HepG2 (cell line): ENCODE measurements at regions not wholly inside any gene's neighbourhood (a gene's known extent, or its start where the extent isn't known, plus 50 kb on each side); places are given as distances from the start of the nearest gene placed in this dataset.

Experiments used
- ATAC-seq: fragments of 200-7000 bp; cut with Tn5 transposase; 3 replicates; pipeline ENCODE4 v1.9.1; 2020; ENCODE audit warnings: mild to moderate bottlenecking, moderate library complexity
- BruUV-seq: library from RNA; stranded (reverse); fragments of 400-500 nt; replicated peaks from 2 replicates; lab custom pipeline; 2021; lab: Mats Ljungman, UMichigan
- CTCF ChIA-PET: fragments of 300-600 bp; formaldehyde crosslinking; extraction: SDS; loops from one replicate; lab custom pipeline; 2021; ENCODE audit warnings: low total read pairs, inconsistent platforms, low intra/inter-chr PET ratio; lab: Yijun Ruan, JAX
- POLR2A ChIA-PET: fragments of 350-600 bp; sonication (Branson Sonifier 250); formaldehyde crosslinking; loops from one replicate; lab custom pipeline; 2020; ENCODE audit warnings: antibody characterized with exemption, inconsistent platforms; lab: Yijun Ruan, JAX
- DNase-seq: peaks from one replicate; pipeline ENCODE4 v3.0.0-alpha.2; 2015; ENCODE audit warnings: low spot score
- FAIRE-seq: peaks from 3 replicates; lab custom pipeline; 2011; peaks lifted over from hg19 to GRCh38; lab: Jason Lieb, UNC
- H2AFZ ChIP-seq: one replicate; pipeline ENCODE4 v1.6.1; 2011; ENCODE audit warnings: low read length, inconsistent platforms
- H3K27ac ChIP-seq: fragments of 300-600 bp; 3 replicates; pipeline ENCODE4 v1.8.0; 2011; ENCODE audit warnings: mixed run types, mild to moderate bottlenecking, mixed read lengths, low read length, inconsistent platforms; ENCODE audit not compliant: insufficient read depth; ENCODE audit errors: extremely low read length
- H3K27me3 ChIP-seq, 2 experiments: fragments of 200-600 bp in 1 of 2; 2 replicates in 1 of 2; 3 replicates in 1 of 2; pipeline versions ENCODE4 v1.6.0 to v1.8.0; 2011; ENCODE audit warnings: low read length in 2 of 2, mild to moderate bottlenecking in 2 of 2, moderate library complexity in 2 of 2, inconsistent platforms in 1 of 2; ENCODE audit not compliant: insufficient read depth in 2 of 2, control insufficient read depth in 1 of 2
- H3K36me3 ChIP-seq, 2 experiments: fragments of 200-600 bp in 1 of 2; replicated peaks in 1 of 2; 2 replicates in 1 of 2; 3 replicates in 1 of 2; pipeline versions ENCODE4 v1.5.1 to v1.8.0; 2011; ENCODE audit warnings: low read length in 2 of 2, inconsistent platforms in 1 of 2; ENCODE audit not compliant: insufficient read depth in 2 of 2, control insufficient read depth in 1 of 2
- H3K4me1 ChIP-seq: 2 replicates; pipeline ENCODE4 v1.5.1; 2012; ENCODE audit warnings: low read length, inconsistent platforms; ENCODE audit not compliant: insufficient read depth
- H3K4me2 ChIP-seq: 2 replicates; pipeline ENCODE4 v1.6.0; 2011; ENCODE audit warnings: low read depth, low read length, inconsistent platforms
- H3K4me3 ChIP-seq, 3 experiments: fragments of 200-600 bp in 1 of 3; sonication (generic), shearing (Covaris generic) in 1 of 3; replicated peaks in 1 of 3; 2 replicates each; pipeline ENCODE4 v1.5.1; 2011 to 2016; ENCODE audit warnings: low read length in 3 of 3, inconsistent platforms in 2 of 3, low read depth in 2 of 3, mild to moderate bottlenecking in 2 of 3, control low read depth in 1 of 3, mixed read lengths in 1 of 3; ENCODE audit not compliant: insufficient read depth in 1 of 3
- H3K79me2 ChIP-seq: one replicate; pipeline ENCODE4 v1.6.1; 2011; ENCODE audit warnings: low read length, inconsistent platforms; ENCODE audit not compliant: insufficient read depth
- H3K9ac ChIP-seq: 2 replicates; pipeline ENCODE4 v1.6.0; 2011; ENCODE audit warnings: mild to moderate bottlenecking, low read depth, low read length, inconsistent platforms; ENCODE audit not compliant: insufficient read depth
- H3K9me3 ChIP-seq: 2 replicates; pipeline ENCODE4 v1.5.1; 2012; ENCODE audit warnings: mild to moderate bottlenecking, low read length
- H4K20me1 ChIP-seq: 2 replicates; pipeline ENCODE4 v1.6.0; 2011; ENCODE audit warnings: inconsistent platforms, mild to moderate bottlenecking, low read length, moderate library complexity; ENCODE audit not compliant: insufficient read depth
- HOXA5 ChIP-seq: sonication (generic); formaldehyde crosslinking; IDR thresholded peaks from 2 replicates; pipeline ENCODE4 v1.4.0; 2020; ENCODE audit warnings: missing genetic modification reagents
- HOXD1 ChIP-seq: sonication (generic); formaldehyde crosslinking; IDR thresholded peaks from 2 replicates; pipeline ENCODE4 v1.5.0; 2020; ENCODE audit warnings: missing genetic modification reagents
- NFKB2 ChIP-seq: sonication (generic); formaldehyde crosslinking; IDR thresholded peaks from 2 replicates; pipeline ENCODE4 v1.4.0; 2020; ENCODE audit warnings: missing genetic modification reagents, borderline replicate concordance
- POGZ ChIP-seq: sonication (generic); formaldehyde crosslinking; IDR thresholded peaks from 2 replicates; pipeline ENCODE4 v1.4.0; 2020; ENCODE audit warnings: mild to moderate bottlenecking, missing genetic modification reagents
- RXRA ChIP-seq: sonication (generic); formaldehyde crosslinking; IDR thresholded peaks from 2 replicates; pipeline ENCODE4 v1.5.1; 2020; ENCODE audit warnings: missing genetic modification reagents
- SMARCC2 ChIP-seq: fragments of 450-650 bp; IDR thresholded peaks from 2 replicates; pipeline ENCODE4 v1.6.1; 2017; ENCODE audit warnings: antibody characterized with exemption, mild to moderate bottlenecking
- TBX3 ChIP-seq: fragments of 450-650 bp; IDR thresholded peaks from 2 replicates; pipeline ENCODE4 v1.6.1; 2017; ENCODE audit warnings: antibody characterized with exemption, mild to moderate bottlenecking, inconsistent platforms, borderline replicate concordance
- ZNF780A ChIP-seq: sonication (generic); formaldehyde crosslinking; IDR thresholded peaks from 2 replicates; pipeline ENCODE4 v1.8.0; 2022; ENCODE audit warnings: mild to moderate bottlenecking, missing genetic modification reagents, moderate library complexity
- WGBS: methylation state at CpG from one replicate; pipeline ENCODE4 v1.1.6; 2017; ENCODE audit warnings: low lambda C conversion rate; 5-methylcytosine and 5-hydroxymethylcytosine counted together
- in situ Hi-C: cut with HindIII; loops from 2 replicates; pipeline ENCODE4 v1.10.0; 2017; ENCODE audit warnings: low pct_unique_long_range_greater_than_20kb; ENCODE audit not compliant: extremely low pct_ligation_motif_present
- intact Hi-C: fragments of 100-400 bp; cut with micrococcal nuclease; formaldehyde crosslinking; loops from one replicate; pipeline ENCODE4 v1.10.0; 2022; ENCODE audit not compliant: unreplicated experiment
- TF ChIP-seq, protein P1 (sequence below): sonication (generic); formaldehyde crosslinking; IDR thresholded peaks from 2 replicates; pipeline ENCODE4 v1.8.0; 2023; ENCODE audit warnings: mild to moderate bottlenecking, missing genetic modification reagents

DNA sequence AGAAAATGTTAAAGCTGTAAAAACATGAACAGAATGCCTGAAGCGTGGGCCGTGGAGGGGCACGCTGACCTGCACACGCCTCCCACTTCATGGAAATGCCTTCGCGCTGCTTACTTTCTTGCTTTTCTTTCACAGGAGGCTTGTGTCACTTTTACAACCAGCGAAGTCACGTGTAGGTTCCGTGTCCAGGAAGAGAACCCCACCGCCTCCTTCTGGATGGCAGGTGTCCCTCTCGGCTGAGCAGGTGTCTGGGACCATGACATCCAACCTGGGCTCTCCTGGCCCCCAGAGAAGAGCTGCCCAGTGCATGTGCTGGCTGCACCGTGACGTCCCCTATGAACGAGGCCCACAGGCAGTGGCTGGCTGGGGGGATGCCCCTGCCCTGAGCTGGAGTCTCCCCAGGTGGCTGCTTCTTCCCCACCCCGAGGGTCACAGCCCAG lies 345.0 kb upstream of the SFSWAP start:
- H3K27ac ChIP-seq: no peak overlapping the region
- no peak overlapping the region for H3K4me3 ChIP-seq
- BruUV-seq: no TSS peak
- TF ChIP-seq POGZ (CRISPR knock-in tag): no peak
- TF ChIP-seq NFKB2 (CRISPR knock-in tag): 0 out of 2 replicates have a peak, but pooled peaks have one; percentile 6
- TF ChIP-seq, all 625 proteins: peak for 1
- H2AFZ ChIP-seq: no peak overlapping the region
- ChIA-PET POLR2A (no interaction called here), CTCF (no interaction called here)
- no peaks in the 10 kb centered on the region for H3K36me3 ChIP-seq
- H3K9me3 ChIP-seq: no peaks in the 10 kb centered on the region
- WGBS: 62% methylated on average over 11 of the region's 15 CpGs
- no peaks in the 10 kb centered on the region; the same call in 1 of the 2 replicates for H3K4me1 ChIP-seq
- intact Hi-C loops (no loop called here), in situ Hi-C loops (no loop called here)
- no peak for FAIRE-seq
- H4K20me1 ChIP-seq: no peaks in the 10 kb centered on the region
- no peak for DNase-seq
- peaks cover 6 to 32% of the 10 kb centered on the region in 2 experiments for H3K27me3 ChIP-seq
- no peaks in the 10 kb centered on the region for H3K79me2 ChIP-seq
- H3K4me2 ChIP-seq: no peak overlapping the region
- ATAC-seq: peak; percentile 48
- H3K9ac ChIP-seq: no peak overlapping the region

DNA sequence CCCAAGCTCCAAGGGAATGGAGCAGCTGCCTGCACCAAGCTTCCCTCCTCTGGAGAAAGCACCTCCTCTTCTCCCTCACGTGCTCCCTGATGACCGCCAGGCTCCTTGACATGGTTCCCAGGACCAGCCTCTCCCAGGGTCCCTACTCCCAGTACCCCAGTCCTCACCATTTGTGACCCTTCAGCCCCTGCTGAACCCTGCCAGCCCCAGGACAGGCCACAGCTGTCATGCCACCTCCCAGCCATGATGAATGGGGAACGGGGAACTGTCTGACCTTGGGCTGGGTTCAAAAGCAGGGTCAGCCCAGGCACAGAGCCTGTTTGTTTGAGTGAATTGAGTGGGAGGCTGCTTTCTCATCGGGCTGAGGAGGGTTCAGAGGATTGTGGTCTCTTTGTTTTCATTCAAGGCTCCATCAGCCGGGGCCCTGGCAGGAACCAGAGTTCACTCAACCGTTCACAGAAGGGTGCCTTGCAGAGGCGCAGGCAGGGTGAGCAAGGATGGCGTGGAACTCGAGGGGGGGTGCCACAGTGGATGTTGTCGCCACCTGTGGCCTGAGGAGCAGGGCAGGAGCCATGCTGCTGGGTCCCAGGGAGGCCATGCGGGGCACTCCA lies 344.5 kb upstream of the SFSWAP start:
- Histone ChIP-seq H3K9ac (no peak overlapping the region), H2AFZ (no peak overlapping the region), H3K4me3 (no peak overlapping the region), H3K4me1 (no peaks in the 10 kb centered on the region; the same call in 1 of the 2 replicates), H4K20me1 (no peaks in the 10 kb centered on the region), H3K27me3 (peaks cover 6 to 30% of the 10 kb centered on the region in 2 experiments), H3K4me2 (no peak overlapping the region), H3K36me3 (no peaks in the 10 kb centered on the region), H3K79me2 (no peaks in the 10 kb centered on the region), H3K27ac (no peak overlapping the region), H3K9me3 (no peaks in the 10 kb centered on the region)
- BruUV-seq: no TSS peak
- POLR2A ChIA-PET: no interaction called here
- in situ Hi-C loops (no loop called here), intact Hi-C loops (no loop called here)
- DNase-seq: peak; percentile 18
- WGBS: 28% methylated on average over 5 of the region's 11 CpGs
- CTCF ChIA-PET: no interaction called here
- no peak for FAIRE-seq
- peak; percentile 68 for ATAC-seq
- no peak for TF ChIP-seq SMARCC2
- peak; percentile 98 for TF ChIP-seq HOXD1 (CRISPR knock-in tag)
- no peak for TF ChIP-seq ZNF780A (CRISPR knock-in tag)
- TF ChIP-seq HOXA5: peak; percentile 95
- TF ChIP-seq, protein P1, sequence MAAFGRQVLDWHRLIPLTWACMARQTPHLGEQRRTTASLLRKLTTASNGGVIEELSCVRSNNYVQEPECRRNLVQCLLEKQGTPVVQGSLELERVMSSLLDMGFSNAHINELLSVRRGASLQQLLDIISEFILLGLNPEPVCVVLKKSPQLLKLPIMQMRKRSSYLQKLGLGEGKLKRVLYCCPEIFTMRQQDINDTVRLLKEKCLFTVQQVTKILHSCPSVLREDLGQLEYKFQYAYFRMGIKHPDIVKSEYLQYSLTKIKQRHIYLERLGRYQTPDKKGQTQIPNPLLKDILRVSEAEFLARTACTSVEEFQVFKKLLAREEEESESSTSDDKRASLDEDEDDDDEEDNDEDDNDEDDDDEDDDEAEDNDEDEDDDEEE (CRISPR knock-in tag): no peak
- TF ChIP-seq RXRA: peak; percentile 59; the same call in 1 of the 2 replicates
- TF ChIP-seq TBX3: no peak
